Brain microvascular endothelial cell (primary cell): ENCODE measurements at regions not wholly inside any gene's neighbourhood (a gene's known extent, or its start where the extent isn't known, plus 50 kb on each side); places are given as distances from the start of the nearest gene placed in this dataset.

Experiments used
- DNase-seq: peaks from one replicate; pipeline ENCODE4 v3.0.0-alpha.2; 2020
- H3K27ac ChIP-seq: fragments of 250-450 bp; sonication (Bioruptor Pico); 2 replicates; pipeline ENCODE4 v1.5.1; 2020; ENCODE audit warnings: mild to moderate bottlenecking, moderate library complexity
- H3K27me3 ChIP-seq: fragments of 250-450 bp; sonication (Bioruptor Pico); replicated peaks from 2 replicates; pipeline ENCODE4 v1.5.1; 2020; ENCODE audit warnings: mild to moderate bottlenecking
- H3K36me3 ChIP-seq: fragments of 250-450 bp; sonication (Bioruptor Pico); replicated peaks from 2 replicates; pipeline ENCODE4 v1.5.1; 2020; ENCODE audit warnings: mild to moderate bottlenecking
- H3K4me3 ChIP-seq: 2 replicates; pipeline ENCODE4 v1.5.1; 2011; ENCODE audit warnings: low read depth, mild to moderate bottlenecking, control low read depth, low read length, moderate library complexity
- in situ Hi-C: cut with HindIII; loops from 2 replicates; pipeline ENCODE4 v1.10.0; 2017; ENCODE audit warnings: low sequenced_read_pairs, low pct_ligation_motif_present
- TF ChIP-seq, protein P1 (sequence below): IDR thresholded peaks from 2 replicates; pipeline ENCODE4 v1.5.1; 2011; ENCODE audit warnings: low read depth, mild to moderate bottlenecking, moderate library complexity, low read length, control low read depth, inconsistent platforms; ENCODE audit errors: missing control alignments

DNA sequence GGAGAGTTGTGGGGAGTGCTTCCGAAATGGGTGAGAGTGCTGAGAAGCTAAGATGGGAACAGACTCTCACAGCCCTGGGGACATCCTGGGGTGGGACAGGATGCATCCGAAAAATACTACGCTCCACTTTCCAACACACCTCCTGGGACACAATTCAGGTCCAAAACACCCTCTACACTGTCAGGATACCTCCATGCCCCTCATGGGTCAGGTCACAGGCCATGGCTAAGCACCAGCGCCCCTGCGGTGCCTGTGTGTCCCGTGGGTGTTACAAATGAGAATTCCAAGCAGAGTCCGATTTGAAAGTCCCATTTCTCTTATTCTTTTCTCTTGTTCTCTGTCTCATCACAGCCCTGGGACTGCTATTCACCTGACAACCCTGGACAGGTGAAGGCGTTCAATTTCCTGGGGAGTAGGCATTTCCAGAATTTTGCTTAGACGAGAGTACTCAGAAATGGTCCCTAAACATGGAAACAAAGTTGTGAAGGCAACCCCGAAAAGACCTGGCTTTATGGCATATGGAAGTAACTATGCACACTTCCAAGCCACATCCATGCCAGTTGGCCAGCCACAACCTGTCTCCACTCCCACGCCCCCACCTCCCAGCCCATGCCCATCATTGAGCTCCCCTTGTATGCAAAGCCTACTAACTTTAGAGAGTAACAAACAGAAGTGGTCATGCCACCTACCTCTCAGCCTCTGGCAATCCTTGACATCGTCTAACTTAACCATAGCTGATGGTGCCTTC is 87.9 kb upstream of the ZNF507 start:
- in situ Hi-C loops, result no loop called here
- TF ChIP-seq, protein P1, sequence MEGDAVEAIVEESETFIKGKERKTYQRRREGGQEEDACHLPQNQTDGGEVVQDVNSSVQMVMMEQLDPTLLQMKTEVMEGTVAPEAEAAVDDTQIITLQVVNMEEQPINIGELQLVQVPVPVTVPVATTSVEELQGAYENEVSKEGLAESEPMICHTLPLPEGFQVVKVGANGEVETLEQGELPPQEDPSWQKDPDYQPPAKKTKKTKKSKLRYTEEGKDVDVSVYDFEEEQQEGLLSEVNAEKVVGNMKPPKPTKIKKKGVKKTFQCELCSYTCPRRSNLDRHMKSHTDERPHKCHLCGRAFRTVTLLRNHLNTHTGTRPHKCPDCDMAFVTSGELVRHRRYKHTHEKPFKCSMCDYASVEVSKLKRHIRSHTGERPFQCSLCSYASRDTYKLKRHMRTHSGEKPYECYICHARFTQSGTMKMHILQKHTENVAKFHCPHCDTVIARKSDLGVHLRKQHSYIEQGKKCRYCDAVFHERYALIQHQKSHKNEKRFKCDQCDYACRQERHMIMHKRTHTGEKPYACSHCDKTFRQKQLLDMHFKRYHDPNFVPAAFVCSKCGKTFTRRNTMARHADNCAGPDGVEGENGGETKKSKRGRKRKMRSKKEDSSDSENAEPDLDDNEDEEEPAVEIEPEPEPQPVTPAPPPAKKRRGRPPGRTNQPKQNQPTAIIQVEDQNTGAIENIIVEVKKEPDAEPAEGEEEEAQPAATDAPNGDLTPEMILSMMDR, result no peak

DNA sequence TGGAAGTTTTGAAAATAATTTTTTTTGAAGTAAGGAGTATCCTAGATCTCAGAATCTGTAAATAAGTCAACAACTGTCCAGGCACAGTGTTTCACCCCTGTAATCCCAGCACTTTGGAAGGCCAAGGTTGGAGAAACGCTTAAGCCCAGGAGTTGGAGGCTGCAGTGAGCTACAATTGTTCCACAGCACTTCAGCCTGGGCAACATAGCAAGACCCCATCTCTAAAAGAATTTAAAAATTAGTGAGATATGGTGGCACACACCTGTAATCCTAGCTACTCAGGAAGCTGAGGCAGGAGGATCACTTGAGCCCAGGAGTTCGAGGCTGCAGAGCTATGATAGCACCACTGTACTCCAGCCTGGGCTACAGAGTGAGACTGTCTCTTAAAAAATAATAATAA is 87.2 kb upstream of the ZNF507 start:
- Histone ChIP-seq H3K27ac (no peak overlapping the region), H3K4me3 (no peak overlapping the region), H3K36me3 (no peaks in the 10 kb centered on the region), H3K27me3 (no peaks in the 10 kb centered on the region)
- TF ChIP-seq, protein P1, result no peak
- in situ Hi-C loops, result no loop called here
- DNase-seq, result no peak

More for the DNA sequence above, 87.9 kb upstream of the ZNF507 start:
- Histone ChIP-seq H3K36me3 (no peaks in the 10 kb centered on the region), H3K4me3 (no peak overlapping the region), H3K27me3 (no peaks in the 10 kb centered on the region), H3K27ac (no peak overlapping the region)
- DNase-seq, result no peak

DNA sequence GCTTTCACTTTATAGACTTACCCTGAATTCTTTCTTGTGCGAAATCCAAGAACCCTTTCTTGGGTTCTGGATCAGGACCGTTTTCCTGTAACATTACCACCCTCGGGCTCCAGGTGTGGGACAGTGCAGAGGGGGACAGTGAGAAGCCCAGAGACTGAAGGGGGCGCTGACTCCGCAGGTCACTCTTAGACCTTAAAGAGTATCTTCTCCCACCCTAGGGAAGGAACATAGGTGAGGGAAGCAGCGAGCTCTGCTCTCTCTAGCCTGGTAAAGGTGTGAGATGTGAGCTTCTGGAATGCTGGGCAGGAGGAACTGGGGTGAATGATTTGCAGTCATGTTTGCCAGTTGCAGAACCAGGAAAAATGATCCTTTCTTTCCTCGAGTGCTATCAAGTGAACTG is 80.8 kb upstream of the ZNF507 start:
- Histone ChIP-seq H3K27me3 (no peaks in the 10 kb centered on the region), H3K27ac (no peak overlapping the region), H3K36me3 (no peaks in the 10 kb centered on the region), H3K4me3 (no peak overlapping the region)
- TF ChIP-seq, protein P1, result no peak
- no peak for DNase-seq
- in situ Hi-C loops, result no loop called here

DNA sequence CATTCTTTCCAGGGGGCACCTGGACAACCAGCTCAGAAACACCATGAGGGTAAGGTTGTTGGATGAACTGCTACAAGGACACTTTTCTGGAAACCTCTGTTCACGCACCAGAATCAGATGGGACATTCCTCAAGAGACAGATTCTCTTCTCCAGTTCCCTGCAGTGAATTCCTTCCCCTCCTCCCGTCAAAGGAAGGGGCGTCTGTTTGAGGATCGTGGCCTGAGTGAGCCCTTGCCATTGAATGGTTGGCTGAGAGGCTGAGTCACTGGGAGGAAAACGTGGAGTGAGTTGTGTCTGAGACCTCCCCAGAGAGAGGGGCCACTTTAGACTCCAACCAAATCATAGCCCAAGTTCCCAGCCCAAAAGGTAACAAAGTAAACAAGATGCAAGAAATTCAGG is 79.4 kb upstream of the ZNF507 start:
- no peak for DNase-seq
- in situ Hi-C loops, result no loop called here
- TF ChIP-seq, protein P1, result no peak
- Histone ChIP-seq H3K36me3 (no peaks in the 10 kb centered on the region), H3K27ac (no peak overlapping the region), H3K4me3 (no peak overlapping the region), H3K27me3 (no peaks in the 10 kb centered on the region)

DNA sequence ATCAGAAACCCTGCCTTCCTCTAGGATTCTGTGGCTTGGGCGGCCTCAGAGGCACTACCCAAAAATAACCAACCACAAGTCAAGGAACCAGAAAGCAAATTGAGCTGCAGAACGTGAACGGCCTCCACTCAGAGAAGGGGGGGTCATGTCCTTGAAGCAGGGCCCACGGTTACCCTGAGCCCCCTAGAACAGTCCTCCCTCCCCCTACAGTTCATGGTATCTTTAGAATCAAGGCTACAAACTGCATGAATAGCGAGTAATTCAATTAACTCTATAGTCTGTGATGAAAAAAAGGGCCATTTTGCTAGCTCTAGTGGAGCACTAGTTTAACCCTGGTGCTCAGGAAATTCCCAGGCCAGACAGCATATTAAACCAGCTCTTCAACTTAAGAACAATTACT is 79.0 kb upstream of the ZNF507 start:
- Histone ChIP-seq H3K4me3 (no peak overlapping the region), H3K27ac (no peak overlapping the region), H3K36me3 (no peaks in the 10 kb centered on the region), H3K27me3 (no peaks in the 10 kb centered on the region)
- DNase-seq, result no peak
- TF ChIP-seq, protein P1, result no peak
- in situ Hi-C loops, result no loop called here

DNA sequence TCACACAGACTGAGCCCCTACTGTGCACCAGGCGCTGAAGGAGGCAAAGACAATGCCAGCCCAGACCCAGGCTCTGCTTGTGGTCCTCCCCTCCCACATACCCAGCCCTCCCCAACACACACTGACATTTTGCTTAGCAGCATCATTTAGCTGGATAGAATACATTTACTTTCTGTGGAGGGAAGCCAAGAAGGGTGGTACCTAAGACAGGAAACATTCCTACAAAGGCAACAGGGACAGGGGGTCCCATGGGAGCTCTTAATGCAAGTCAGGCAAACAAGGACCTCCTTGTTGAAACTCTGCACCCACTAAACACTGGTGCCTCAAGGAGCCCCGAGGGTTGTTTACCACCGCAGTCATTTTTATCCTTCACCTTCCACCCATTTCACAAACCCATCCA is 77.0 kb upstream of the ZNF507 start:
- Histone ChIP-seq H3K27me3 (no peaks in the 10 kb centered on the region), H3K4me3 (no peak overlapping the region), H3K27ac (no peak overlapping the region), H3K36me3 (no peaks in the 10 kb centered on the region)
- in situ Hi-C loops, result no loop called here
- TF ChIP-seq, protein P1, result no peak
- no peak for DNase-seq
